H9 (cell line): ENCODE measurements at regions not wholly inside any gene's neighbourhood (a gene's known extent, or its start where the extent isn't known, plus 50 kb on each side); places are given as distances from the start of the nearest gene placed in this dataset.

Experiments used
- DNase-seq: peaks from one replicate; pipeline ENCODE4 v3.0.0-alpha.2; 2017
- H2AFZ ChIP-seq: one replicate; pipeline ENCODE4 v1.6.1; 2013; ENCODE audit warnings: mild to moderate bottlenecking, low read length, control low read depth, moderate library complexity
- H2AK5ac ChIP-seq: 2 replicates; pipeline ENCODE4 v1.6.1; 2013; ENCODE audit warnings: low read length, control low read depth, mixed read lengths; ENCODE audit not compliant: insufficient read length
- H2BK120ac ChIP-seq: one replicate; pipeline ENCODE4 v1.6.1; 2013; ENCODE audit warnings: low read depth, mild to moderate bottlenecking, low read length, control low read depth, inconsistent platforms; ENCODE audit not compliant: poor library complexity, severe bottlenecking
- H2BK12ac ChIP-seq: 2 replicates; pipeline ENCODE4 v1.6.1; 2013; ENCODE audit warnings: low read length, control low read depth, mixed read lengths, low read depth; ENCODE audit not compliant: insufficient read length
- H2BK15ac ChIP-seq: 2 replicates; pipeline ENCODE4 v1.6.1; 2013; ENCODE audit warnings: low read depth, low read length, control low read depth
- H2BK20ac ChIP-seq: one replicate; pipeline ENCODE4 v1.6.1; 2013; ENCODE audit warnings: low read depth, mild to moderate bottlenecking, low read length, control low read depth, inconsistent platforms; ENCODE audit not compliant: poor library complexity, severe bottlenecking
- H2BK5ac ChIP-seq: 2 replicates; pipeline ENCODE4 v1.6.1; 2013; ENCODE audit warnings: low read length, control low read depth, mixed read lengths; ENCODE audit not compliant: insufficient read length
- H3K14ac ChIP-seq: 2 replicates; pipeline ENCODE4 v1.6.1; 2013; ENCODE audit warnings: low read length, control low read depth; ENCODE audit not compliant: insufficient read depth
- H3K18ac ChIP-seq: 2 replicates; pipeline ENCODE4 v1.6.1; 2013; ENCODE audit warnings: low read depth, mild to moderate bottlenecking, mixed read lengths, low read length, control low read depth; ENCODE audit not compliant: insufficient read length
- H3K23ac ChIP-seq: 2 replicates; pipeline ENCODE4 v1.6.1; 2013; ENCODE audit warnings: low read length, control low read depth, mixed read lengths, low read depth; ENCODE audit not compliant: insufficient read length
- H3K23me2 ChIP-seq: 2 replicates; pipeline ENCODE4 v1.6.1; 2013; ENCODE audit warnings: low read depth, mild to moderate bottlenecking, mixed read lengths, low read length, control low read depth; ENCODE audit not compliant: insufficient read length, poor library complexity, severe bottlenecking
- H3K27ac ChIP-seq: 2 replicates; pipeline ENCODE4 v1.5.1; 2013; ENCODE audit warnings: low read length, control low read depth, mixed read lengths, low read depth; ENCODE audit not compliant: insufficient read length
- H3K27me3 ChIP-seq: 2 replicates; pipeline ENCODE4 v1.6.1; 2013; ENCODE audit warnings: low read length, control low read depth, inconsistent platforms; ENCODE audit not compliant: insufficient read depth
- H3K4ac ChIP-seq: 2 replicates; pipeline ENCODE4 v1.6.1; 2013; ENCODE audit warnings: low read depth, mild to moderate bottlenecking, control low read depth, inconsistent platforms, low read length, moderate library complexity
- H3K4me1 ChIP-seq: 2 replicates; pipeline ENCODE4 v1.6.1; 2013; ENCODE audit warnings: low read length, control low read depth, inconsistent platforms; ENCODE audit not compliant: insufficient read depth
- H3K4me2 ChIP-seq: 2 replicates; pipeline ENCODE4 v1.6.1; 2013; ENCODE audit warnings: low read length, control low read depth, mixed read lengths; ENCODE audit not compliant: insufficient read length, insufficient read depth
- H3K56ac ChIP-seq: 2 replicates; pipeline ENCODE4 v1.6.1; 2013; ENCODE audit warnings: low read depth, mild to moderate bottlenecking, mixed read lengths, low read length, control low read depth; ENCODE audit not compliant: insufficient read length
- H3K79me1 ChIP-seq: 2 replicates; pipeline ENCODE4 v1.6.1; 2013; ENCODE audit warnings: low read depth, mild to moderate bottlenecking, moderate library complexity, low read length, control low read depth, inconsistent platforms; ENCODE audit not compliant: insufficient read depth, poor library complexity, severe bottlenecking
- H3K79me2 ChIP-seq: 2 replicates; pipeline ENCODE4 v1.6.1; 2013; ENCODE audit warnings: low read length, control low read depth, inconsistent platforms; ENCODE audit not compliant: insufficient read depth
- H3K9ac ChIP-seq: 2 replicates; pipeline ENCODE4 v1.6.1; 2013; ENCODE audit warnings: low read length, control low read depth, mixed read lengths; ENCODE audit not compliant: insufficient read length; ENCODE audit errors: extremely low read depth
- H3K9me3 ChIP-seq: one replicate; pipeline ENCODE4 v1.6.1; 2013; ENCODE audit warnings: low read depth, low read length, inconsistent platforms; ENCODE audit not compliant: control insufficient read depth
- H3T11ph ChIP-seq: one replicate; pipeline ENCODE4 v1.6.1; 2013; ENCODE audit warnings: mild to moderate bottlenecking, low read length, control low read depth, inconsistent platforms
- H4K20me1 ChIP-seq: one replicate; pipeline ENCODE4 v1.6.1; 2013; ENCODE audit not compliant: control insufficient read depth, insufficient read length, insufficient read depth
- H4K5ac ChIP-seq: 2 replicates; pipeline ENCODE4 v1.6.1; 2013; ENCODE audit warnings: low read depth, mild to moderate bottlenecking, mixed read lengths, low read length, control low read depth; ENCODE audit not compliant: insufficient read length
- H4K8ac ChIP-seq: replicated peaks from 2 replicates; pipeline ENCODE4 v1.6.1; 2013; ENCODE audit warnings: low read length, control low read depth, mixed read lengths, low read depth; ENCODE audit not compliant: insufficient read length
- H4K91ac ChIP-seq: 2 replicates; pipeline ENCODE4 v1.6.1; 2013; ENCODE audit warnings: low read depth, mild to moderate bottlenecking, moderate library complexity, mixed read lengths, low read length, control low read depth; ENCODE audit not compliant: insufficient read length
- H3K27ac Mint-ChIP-seq, 3 experiments: 2 replicates in 2 of 3; 3 replicates in 1 of 3; pipeline ENCODE4 v1.8.0; 2020 to 2021; ENCODE audit warnings: mixed read lengths in 3 of 3, mild to moderate bottlenecking in 1 of 3, moderate library complexity in 1 of 3
- H3K27me3 Mint-ChIP-seq: 2 replicates; pipeline ENCODE4 v1.8.0; 2021; ENCODE audit warnings: low read depth, mild to moderate bottlenecking, moderate library complexity, mixed read lengths
- H3K36me3 Mint-ChIP-seq, 3 experiments: 2 replicates in 2 of 3; 3 replicates in 1 of 3; pipeline ENCODE4 v1.8.0; 2020 to 2021; ENCODE audit warnings: low read depth in 3 of 3, mixed read lengths in 3 of 3; ENCODE audit not compliant: insufficient read depth in 1 of 3
- H3K4me1 Mint-ChIP-seq, 2 experiments: 2 replicates each; pipeline ENCODE4 v1.8.0; 2020; ENCODE audit warnings: mixed read lengths in 2 of 2
- H3K4me3 Mint-ChIP-seq, 2 experiments: 2 replicates in 1 of 2; 3 replicates in 1 of 2; pipeline ENCODE4 v1.8.0; 2020 to 2021; ENCODE audit warnings: mild to moderate bottlenecking in 2 of 2, mixed read lengths in 2 of 2, moderate library complexity in 1 of 2
- H3K9me3 Mint-ChIP-seq, 2 experiments: 2 replicates in 1 of 2; 3 replicates in 1 of 2; pipeline ENCODE4 v1.8.0; 2020; ENCODE audit warnings: mild to moderate bottlenecking in 2 of 2, mixed read lengths in 2 of 2, moderate library complexity in 1 of 2
- WGBS: extraction: QIAGEN DNeasy Blood & Tissue Kit; methylation state at CpG from one replicate; pipeline ENCODE4 v1.1.7; 2013; ENCODE audit warnings: missing lambda C conversion rate, low lambda C conversion rate, mixed read lengths; ENCODE audit not compliant: insufficient read length; ENCODE audit errors: extremely low coverage; 5-methylcytosine and 5-hydroxymethylcytosine counted together
- TF ChIP-seq, protein P1 (sequence below): fragments of 200-600 bp; sonication (generic); conservative IDR thresholded peaks from 3 replicates; pipeline ENCODE4 v1.8.0; 2021; ENCODE audit warnings: antibody characterized with exemption, mild to moderate bottlenecking

DNA sequence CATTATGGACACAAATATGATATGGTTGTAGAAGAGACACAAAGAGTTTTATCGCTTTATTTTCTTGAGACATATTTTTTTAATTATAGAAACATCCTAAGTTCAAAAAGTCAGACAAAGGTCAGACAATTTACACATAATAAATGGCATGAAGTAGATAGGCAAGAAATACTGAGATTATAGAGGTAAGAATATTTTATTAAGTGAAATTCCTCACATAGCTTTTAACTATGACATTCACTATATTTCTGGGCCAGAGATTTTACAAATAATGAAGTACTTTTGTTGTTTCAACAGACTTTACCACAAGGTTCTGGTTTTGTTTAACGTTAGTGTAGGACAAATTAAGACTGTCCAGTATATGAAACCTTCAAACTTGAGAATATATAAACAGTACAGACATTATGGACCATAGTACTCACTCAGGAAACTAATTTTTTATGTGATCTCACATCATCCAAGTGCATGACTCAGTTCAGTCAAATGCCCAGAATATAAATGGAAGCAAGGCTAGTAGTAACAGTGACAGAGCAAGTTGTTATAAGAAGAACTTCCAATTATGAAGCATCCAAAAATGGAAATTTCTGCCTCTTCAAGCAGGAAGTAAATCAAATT is 394.8 kb downstream of the KCNJ2 start:
- no peaks in the 10 kb centered on the region for H3K79me2 ChIP-seq
- H2BK12ac ChIP-seq = no peak overlapping the region
- TF ChIP-seq, protein P1, sequence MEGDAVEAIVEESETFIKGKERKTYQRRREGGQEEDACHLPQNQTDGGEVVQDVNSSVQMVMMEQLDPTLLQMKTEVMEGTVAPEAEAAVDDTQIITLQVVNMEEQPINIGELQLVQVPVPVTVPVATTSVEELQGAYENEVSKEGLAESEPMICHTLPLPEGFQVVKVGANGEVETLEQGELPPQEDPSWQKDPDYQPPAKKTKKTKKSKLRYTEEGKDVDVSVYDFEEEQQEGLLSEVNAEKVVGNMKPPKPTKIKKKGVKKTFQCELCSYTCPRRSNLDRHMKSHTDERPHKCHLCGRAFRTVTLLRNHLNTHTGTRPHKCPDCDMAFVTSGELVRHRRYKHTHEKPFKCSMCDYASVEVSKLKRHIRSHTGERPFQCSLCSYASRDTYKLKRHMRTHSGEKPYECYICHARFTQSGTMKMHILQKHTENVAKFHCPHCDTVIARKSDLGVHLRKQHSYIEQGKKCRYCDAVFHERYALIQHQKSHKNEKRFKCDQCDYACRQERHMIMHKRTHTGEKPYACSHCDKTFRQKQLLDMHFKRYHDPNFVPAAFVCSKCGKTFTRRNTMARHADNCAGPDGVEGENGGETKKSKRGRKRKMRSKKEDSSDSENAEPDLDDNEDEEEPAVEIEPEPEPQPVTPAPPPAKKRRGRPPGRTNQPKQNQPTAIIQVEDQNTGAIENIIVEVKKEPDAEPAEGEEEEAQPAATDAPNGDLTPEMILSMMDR = no peak
- no peaks in the 10 kb centered on the region; the same call in 1 of the 2 replicates for H3K4me1 ChIP-seq
- no peak overlapping the region for H3K56ac ChIP-seq
- H3K4me2 ChIP-seq = no peak overlapping the region
- H4K8ac ChIP-seq = no peak overlapping the region
- H3K14ac ChIP-seq = no peak overlapping the region
- H3K9ac ChIP-seq = no peak overlapping the region
- H4K5ac ChIP-seq = no peak overlapping the region
- H3K18ac ChIP-seq = no peak overlapping the region
- no peak overlapping the region for H2AK5ac ChIP-seq
- H3K9me3 Mint-ChIP-seq = no peaks in the 10 kb centered on the region
- H3K23me2 ChIP-seq = no peaks in the 10 kb centered on the region
- H3K79me1 ChIP-seq = no peaks in the 10 kb centered on the region
- no peak overlapping the region for H2BK120ac ChIP-seq
- no peak overlapping the region for H2BK20ac ChIP-seq
- H3K23ac ChIP-seq = no peak overlapping the region
- no peak overlapping the region for H2BK15ac ChIP-seq
- no peaks in the 10 kb centered on the region for H4K20me1 ChIP-seq
- H3K27ac ChIP-seq = no peak overlapping the region
- no peaks in the 10 kb centered on the region for H3K4me1 Mint-ChIP-seq
- no peak overlapping the region for H3T11ph ChIP-seq
- H3K27me3 Mint-ChIP-seq = no peaks in the 10 kb centered on the region
- no CpG with 5 or more reads among the region's 2 CpGs for WGBS
- no peaks in the 10 kb centered on the region for H3K36me3 Mint-ChIP-seq
- H3K27me3 ChIP-seq = no peaks in the 10 kb centered on the region
- H2AFZ ChIP-seq = no peak overlapping the region
- no peak overlapping the region for H4K91ac ChIP-seq
- H3K9me3 ChIP-seq = no peaks in the 10 kb centered on the region
- H3K4me3 Mint-ChIP-seq = no peak overlapping the region
- no peak overlapping the region for H2BK5ac ChIP-seq
- H3K27ac Mint-ChIP-seq = no peak overlapping the region
- DNase-seq = no peak
- no peak overlapping the region for H3K4ac ChIP-seq
